K562 (cell line): ENCODE measurements at regions not wholly inside any gene's neighbourhood (a gene's known extent, or its start where the extent isn't known, plus 50 kb on each side); places are given as distances from the start of the nearest gene placed in this dataset.

Experiments used
- CREB3 ChIP-seq: fragments of 450-650 bp; conservative IDR thresholded peaks from 2 replicates; pipeline ENCODE4 v1.6.1; 2016; ENCODE audit warnings: missing genetic modification characterization, low read depth, mild to moderate bottlenecking, missing compliant biosample characterization, moderate library complexity
- CTCF ChIP-seq, 3 experiments: IDR thresholded peaks in 2 of 3; conservative IDR thresholded peaks in 1 of 3; 2 replicates each; pipeline ENCODE4 v1.5.1; 2011 to 2012; ENCODE audit warnings: low read length in 3 of 3, mild to moderate bottlenecking in 3 of 3, control low read depth in 2 of 3, improper control_type of control experiment in 1 of 3, inconsistent platforms in 1 of 3, low read depth in 1 of 3, mixed read lengths in 1 of 3, moderate library complexity in 1 of 3; ENCODE audit not compliant: insufficient read depth in 2 of 3
- JUNB ChIP-seq: fragments of 450-650 bp; formaldehyde crosslinking; conservative IDR thresholded peaks from 2 replicates; pipeline ENCODE4 v1.4.0; 2020; ENCODE audit warnings: mild to moderate bottlenecking
- MEIS2 ChIP-seq: fragments of 450-650 bp; IDR thresholded peaks from 2 replicates; pipeline ENCODE4 v1.6.1; 2014; ENCODE audit warnings: mild to moderate bottlenecking; ENCODE audit not compliant: partially characterized antibody
- NFYB ChIP-seq: IDR thresholded peaks from 2 replicates; pipeline ENCODE4 v1.6.1; 2011; ENCODE audit warnings: mild to moderate bottlenecking, moderate library complexity; ENCODE audit not compliant: insufficient read length; ENCODE audit errors: extremely low read depth
- PHTF2 ChIP-seq: fragments of 250-450 bp; sonication (Bioruptor Pico); IDR thresholded peaks from 2 replicates; pipeline ENCODE4 v1.5.0; 2021; ENCODE audit warnings: mild to moderate bottlenecking
- RAD21 ChIP-seq, 2 experiments: fragments of 250-450 bp in 1 of 2; fragments of 450-650 bp in 1 of 2; sonication (Bioruptor Pico) in 1 of 2; formaldehyde crosslinking in 1 of 2; IDR thresholded peaks in 1 of 2; conservative IDR thresholded peaks in 1 of 2; 2 replicates each; pipeline versions ENCODE4 v1.4.0 to v1.8.0; 2020 to 2022; ENCODE audit warnings: mild to moderate bottlenecking in 2 of 2, moderate library complexity in 1 of 2
- RFX5 ChIP-seq: IDR thresholded peaks from 2 replicates; pipeline ENCODE4 v1.6.1; 2011; ENCODE audit warnings: low read depth, mild to moderate bottlenecking, improper control_type of control experiment, low read length
- SRSF7 ChIP-seq: fragments of 200-400 bp; formaldehyde crosslinking; optimal IDR thresholded peaks from 2 replicates; pipeline ENCODE3; 2017; ENCODE audit warnings: mild to moderate bottlenecking, low read depth, low read length
- TAF1 ChIP-seq: IDR thresholded peaks from 2 replicates; pipeline ENCODE4 v1.6.1; 2011; ENCODE audit warnings: mild to moderate bottlenecking, low read length, moderate library complexity; ENCODE audit not compliant: insufficient read depth, control insufficient read depth, severe bottlenecking; ENCODE audit errors: extremely low read depth
- ZNF133 ChIP-seq: fragments of 250-450 bp; sonication (Bioruptor Pico); IDR thresholded peaks from 2 replicates; pipeline ENCODE4 v1.4.0; 2020; ENCODE audit warnings: mild to moderate bottlenecking
- ZSCAN29 ChIP-seq: fragments of 450-650 bp; IDR thresholded peaks from 2 replicates; pipeline ENCODE4 v1.6.1; 2017

GRCh38 chr11:26025676-26026075, 306.3 kb upstream of the ANO3 start:
- TF ChIP-seq CTCF (IDR thresholded peaks at IDR 0.05 in 2 of 3, conservative IDR thresholded peaks at IDR 0.05 in 1 of 3; ENCODE audit: insufficient read depth in 2 of 3, low read depth in 1 of 3, low read length in 3 of 3), result no peak
- no peak for TF ChIP-seq CREB3 (tag)
- TF ChIP-seq RAD21 (CRISPR knock-in tag; conservative IDR thresholded peaks at IDR 0.05 in 1 of 2, IDR thresholded peaks at IDR 0.05 in 1 of 2), result no peak
- no peak for TF ChIP-seq SRSF7
- TF ChIP-seq JUNB, result no peak
- TF ChIP-seq PHTF2 (CRISPR knock-in tag), result no peak
- TF ChIP-seq ZSCAN29, result no peak
- TF ChIP-seq ZNF133 (CRISPR knock-in tag), result no peak
- TF ChIP-seq MEIS2, result no peak
- no peak for TF ChIP-seq RFX5
- no peak for TF ChIP-seq NFYB
- TF ChIP-seq TAF1, result no peak
